ENCODE measurements at regions not wholly inside any gene's neighbourhood (a gene's known extent, or its start where the extent isn't known, plus 50 kb on each side); places are given as distances from the start of the nearest gene placed in this dataset.

- Histone ChIP-seq H3K27ac (ENCODE audit: extremely low read depth, low read depth, low read length) (no peak overlapping the region), H3K4me1 (ENCODE audit: control insufficient read depth, insufficient read depth, low read length) (no peaks in the 10 kb centered on the region), H3K9me3 (ENCODE audit: control insufficient read depth, insufficient read depth, low read depth, low read length) (no peaks in the 10 kb centered on the region), H3K36me3 (ENCODE audit: control insufficient read depth in 2 of 2, insufficient read depth in 1 of 2, low read length in 2 of 2) (no peaks in the 10 kb centered on the region), H3K4me3 (ENCODE audit: low read depth, low read length) (no peak overlapping the region)
- ChIA-PET CTCF (interaction anchor here (2.1 kb wide), 1 partner anchor 16 kb away, joined by 9 read pairs; no protein-coding TSS in a partner anchor), POLR2A (no interaction called here)
- TF ChIP-seq ZNF654 (tag by site-specific recombination; IDR thresholded peaks at IDR 0.05; ENCODE audit: low read depth) (no peak), SP3 (tag by site-specific recombination; IDR thresholded peaks at IDR 0.05) (no peak), ZBTB49 (tag by site-specific recombination; IDR thresholded peaks at IDR 0.05; ENCODE audit: low read depth) (no peak), ZNF423 (tag by site-specific recombination; IDR thresholded peaks at IDR 0.05) (no peak)
Observed at GRCh38 chr18:7288544-7288943, 57.7 kb downstream of the LRRC30 start.

GRCh38 chr18:7290077-7290476 lies 59.2 kb downstream of the LRRC30 start:
- no peak overlapping the region for H3K27ac ChIP-seq (ENCODE audit: extremely low read depth, low read depth, low read length)
- H3K4me1 ChIP-seq (ENCODE audit: control insufficient read depth, insufficient read depth, low read length) = no peaks in the 10 kb centered on the region
- ChIA-PET POLR2A (no interaction called here), CTCF (interaction anchor here (0.6 kb wide), 1 partner anchor 14 kb away, joined by 3 read pairs; no protein-coding TSS in a partner anchor)
- H3K9me3 ChIP-seq (ENCODE audit: control insufficient read depth, insufficient read depth, low read depth, low read length) = no peaks in the 10 kb centered on the region
- H3K4me3 ChIP-seq (ENCODE audit: low read depth, low read length) = no peak overlapping the region
- 0 out of 2 replicates have a peak, but pooled peaks have one; percentile 29 for TF ChIP-seq GLIS1 (tag by site-specific recombination; IDR thresholded peaks at IDR 0.05)
- TF ChIP-seq SETDB1 (IDR thresholded peaks at IDR 0.05; ENCODE audit: insufficient read length, low read length) = no peak
- TF ChIP-seq ZNF280C (tag by site-specific recombination; IDR thresholded peaks at IDR 0.05) = no peak
- no peak for TF ChIP-seq ZNF266 (tag by site-specific recombination; IDR thresholded peaks at IDR 0.05; ENCODE audit: low read depth)
- no peak for TF ChIP-seq ZNF449 (tag by site-specific recombination; IDR thresholded peaks at IDR 0.05)
- no peaks in the 10 kb centered on the region for H3K36me3 ChIP-seq (ENCODE audit: control insufficient read depth in 2 of 2, insufficient read depth in 1 of 2, low read length in 2 of 2)

- ChIA-PET POLR2A (no interaction called here), CTCF (no interaction called here)
- Histone ChIP-seq H3K4me3 (ENCODE audit: low read depth, low read length) (no peak overlapping the region), H3K27ac (ENCODE audit: extremely low read depth, low read depth, low read length) (no peak overlapping the region), H3K4me1 (ENCODE audit: control insufficient read depth, insufficient read depth, low read length) (no peaks in the 10 kb centered on the region), H3K36me3 (ENCODE audit: control insufficient read depth in 2 of 2, insufficient read depth in 1 of 2, low read length in 2 of 2) (no peaks in the 10 kb centered on the region), H3K9me3 (ENCODE audit: control insufficient read depth, insufficient read depth, low read depth, low read length) (no peaks in the 10 kb centered on the region)
- TF ChIP-seq ZNF701 (tag by site-specific recombination; IDR thresholded peaks at IDR 0.05) = no peak
- no peak for TF ChIP-seq SCRT1 (tag by site-specific recombination; IDR thresholded peaks at IDR 0.05; ENCODE audit: borderline replicate concordance)
- TF ChIP-seq SP3 (tag by site-specific recombination; IDR thresholded peaks at IDR 0.05) = no peak
Observed at GRCh38 chr18:7291046-7291445, 60.2 kb downstream of the LRRC30 start.

GRCh38 chr18:7298149-7298548 lies 67.3 kb downstream of the LRRC30 start:
- Histone ChIP-seq H3K9me3 (ENCODE audit: control insufficient read depth, insufficient read depth, low read depth, low read length) (no peaks in the 10 kb centered on the region), H3K36me3 (ENCODE audit: control insufficient read depth in 2 of 2, insufficient read depth in 1 of 2, low read length in 2 of 2) (no peaks in the 10 kb centered on the region), H3K4me3 (ENCODE audit: low read depth, low read length) (no peak overlapping the region), H3K27ac (ENCODE audit: extremely low read depth, low read depth, low read length) (no peak overlapping the region), H3K4me1 (ENCODE audit: control insufficient read depth, insufficient read depth, low read length) (no peaks in the 10 kb centered on the region)
- ChIA-PET POLR2A (no interaction called here), CTCF (interaction anchor here (0.7 kb wide), 1 partner anchor 8 kb away, joined by 3 read pairs; no protein-coding TSS in a partner anchor)
- TF ChIP-seq BCL6B (tag by site-specific recombination; IDR thresholded peaks at IDR 0.05) = no peak
- no peak for TF ChIP-seq ZNF416 (tag by site-specific recombination; IDR thresholded peaks at IDR 0.05)
- no peak for TF ChIP-seq ZNF121 (tag by site-specific recombination; IDR thresholded peaks at IDR 0.05)
- no peak for TF ChIP-seq PRDM6 (tag by site-specific recombination; IDR thresholded peaks at IDR 0.05)
- TF ChIP-seq TCF7L2 (IDR thresholded peaks at IDR 0.05; ENCODE audit: borderline replicate concordance, low read depth, low read length) = no peak
- no peak for TF ChIP-seq ZNF654 (tag by site-specific recombination; IDR thresholded peaks at IDR 0.05; ENCODE audit: low read depth)
- TF ChIP-seq ZNF169 (tag by site-specific recombination; IDR thresholded peaks at IDR 0.05) = no peak

All from HEK293 (cell line).